ENCODE measurements at regions not wholly inside any gene's neighbourhood (a gene's known extent, or its start where the extent isn't known, plus 50 kb on each side); places are given as distances from the start of the nearest gene placed in this dataset.

GRCh38 chr10:29078919-29079318 is 210.0 kb upstream of the LYZL1 start:
- no peak for DNase-seq (ENCODE audit: low spot score)

- no peak for DNase-seq (ENCODE audit: low spot score)
Observed at GRCh38 chr10:29081231-29081630, 207.6 kb upstream of the LYZL1 start.

- DNase-seq (ENCODE audit: low spot score) = no peak
Observed at GRCh38 chr10:29081951-29082685, 206.8 kb upstream of the LYZL1 start.

GRCh38 chr10:29083096-29083495 is 205.8 kb upstream of the LYZL1 start:
- no peak for DNase-seq (ENCODE audit: low spot score)

- no peak for DNase-seq (ENCODE audit: low spot score)
Observed at GRCh38 chr10:29084681-29085307, 204.1 kb upstream of the LYZL1 start.

GRCh38 chr10:29089091-29089490 is 199.8 kb upstream of the LYZL1 start:
- DNase-seq (ENCODE audit: low spot score) = no peak

- DNase-seq (ENCODE audit: low spot score) = no peak
Observed at GRCh38 chr10:29096303-29096824, 192.5 kb upstream of the LYZL1 start.

GRCh38 chr10:29098423-29098822 is 190.4 kb upstream of the LYZL1 start:
- DNase-seq (ENCODE audit: low spot score) = no peak

- DNase-seq (ENCODE audit: low spot score) = no peak
Observed at GRCh38 chr10:29099001-29099400, 189.9 kb upstream of the LYZL1 start.

GRCh38 chr10:29099415-29099814 is 189.5 kb upstream of the LYZL1 start:
- DNase-seq (ENCODE audit: low spot score) = no peak

GRCh38 chr10:29100505-29100904 is 188.4 kb upstream of the LYZL1 start:
- no peak for DNase-seq (ENCODE audit: low spot score)

GRCh38 chr10:29102233-29102632 is 186.6 kb upstream of the LYZL1 start:
- DNase-seq (ENCODE audit: low spot score) = no peak

GRCh38 chr10:29102636-29103035 is 186.2 kb upstream of the LYZL1 start:
- DNase-seq (ENCODE audit: low spot score) = no peak

- no peak for DNase-seq (ENCODE audit: low spot score)
Observed at GRCh38 chr10:29104661-29105399, 184.0 kb upstream of the LYZL1 start.

GRCh38 chr10:29105516-29106215 is 183.2 kb upstream of the LYZL1 start:
- no peak for DNase-seq (ENCODE audit: low spot score)

GRCh38 chr10:29106287-29106686 is 182.6 kb upstream of the LYZL1 start:
- no peak for DNase-seq (ENCODE audit: low spot score)

- no peak for DNase-seq (ENCODE audit: low spot score)
Observed at GRCh38 chr10:29107866-29108498, 180.9 kb upstream of the LYZL1 start.

- no peak for DNase-seq (ENCODE audit: low spot score)
Observed at GRCh38 chr10:29109707-29110571, 178.9 kb upstream of the LYZL1 start.

- no peak for DNase-seq (ENCODE audit: low spot score)
Observed at GRCh38 chr10:29112827-29113615, 175.8 kb upstream of the LYZL1 start.

GRCh38 chr10:29113616-29113945 is 175.3 kb upstream of the LYZL1 start:
- DNase-seq (ENCODE audit: low spot score) = no peak

Data from HuH-7.5 (cell line).